ENCODE measurements at regions not wholly inside any gene's neighbourhood (a gene's known extent, or its start where the extent isn't known, plus 50 kb on each side); places are given as distances from the start of the nearest gene placed in this dataset.

DNA sequence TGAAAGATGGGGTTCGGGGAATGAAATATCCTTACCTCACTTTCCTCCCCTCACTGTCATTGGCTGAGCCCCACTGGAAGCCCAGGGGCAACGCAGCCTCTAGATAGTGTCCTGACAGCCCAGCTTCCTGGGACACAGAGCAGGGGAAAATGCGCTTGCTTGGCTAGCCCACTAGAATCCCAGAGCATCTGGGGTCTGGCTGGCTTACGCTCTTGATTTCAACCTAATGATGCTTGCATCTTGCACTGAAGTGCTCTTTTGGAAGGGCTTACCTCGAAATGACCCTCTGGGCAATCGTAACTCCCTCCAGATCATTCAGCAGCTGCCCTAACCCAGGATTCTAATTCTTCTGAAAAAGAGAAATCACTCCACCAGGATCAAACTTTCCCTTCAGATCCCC, 147.6 kb downstream of the SOX9 start:
- H4K20me1 ChIP-seq (ENCODE audit: insufficient read depth, low read length): no peaks in the 10 kb centered on the region
- DNase-seq: no peak
- no peak overlapping the region for H2AFZ ChIP-seq (ENCODE audit: low read length)
- no peaks in the 10 kb centered on the region for H3K36me3 ChIP-seq (replicated peaks; ENCODE audit: insufficient read depth, low read length)
- H3K27me3 ChIP-seq (replicated peaks; ENCODE audit: insufficient read depth, low read length): no peaks in the 10 kb centered on the region
- H3K4me1 ChIP-seq (ENCODE audit: low read length): no peaks in the 10 kb centered on the region
- no peaks in the 10 kb centered on the region for H3K9me2 ChIP-seq (replicated peaks; ENCODE audit: insufficient read depth, low read length)
- no peaks in the 10 kb centered on the region for H3K9me3 ChIP-seq (replicated peaks; ENCODE audit: insufficient read depth, low read length)
- H3K4me3 ChIP-seq (ENCODE audit: low read length): no peak overlapping the region
- no peaks in the 10 kb centered on the region for H3F3A ChIP-seq (ENCODE audit: insufficient read depth, low read length)
- no peak overlapping the region for H3K4me2 ChIP-seq (ENCODE audit: low read depth, low read length)
- H3K27ac ChIP-seq (ENCODE audit: low read length): no peak overlapping the region
- TF ChIP-seq, protein P1, sequence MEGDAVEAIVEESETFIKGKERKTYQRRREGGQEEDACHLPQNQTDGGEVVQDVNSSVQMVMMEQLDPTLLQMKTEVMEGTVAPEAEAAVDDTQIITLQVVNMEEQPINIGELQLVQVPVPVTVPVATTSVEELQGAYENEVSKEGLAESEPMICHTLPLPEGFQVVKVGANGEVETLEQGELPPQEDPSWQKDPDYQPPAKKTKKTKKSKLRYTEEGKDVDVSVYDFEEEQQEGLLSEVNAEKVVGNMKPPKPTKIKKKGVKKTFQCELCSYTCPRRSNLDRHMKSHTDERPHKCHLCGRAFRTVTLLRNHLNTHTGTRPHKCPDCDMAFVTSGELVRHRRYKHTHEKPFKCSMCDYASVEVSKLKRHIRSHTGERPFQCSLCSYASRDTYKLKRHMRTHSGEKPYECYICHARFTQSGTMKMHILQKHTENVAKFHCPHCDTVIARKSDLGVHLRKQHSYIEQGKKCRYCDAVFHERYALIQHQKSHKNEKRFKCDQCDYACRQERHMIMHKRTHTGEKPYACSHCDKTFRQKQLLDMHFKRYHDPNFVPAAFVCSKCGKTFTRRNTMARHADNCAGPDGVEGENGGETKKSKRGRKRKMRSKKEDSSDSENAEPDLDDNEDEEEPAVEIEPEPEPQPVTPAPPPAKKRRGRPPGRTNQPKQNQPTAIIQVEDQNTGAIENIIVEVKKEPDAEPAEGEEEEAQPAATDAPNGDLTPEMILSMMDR (IDR thresholded peaks at IDR 0.05; ENCODE audit: low read length): no peak
- no peak for TF ChIP-seq EZH2 (optimal IDR thresholded peaks at IDR 0.05; ENCODE audit: low read depth, low read length)
- TF ChIP-seq EZH2phosphoT487 (IDR thresholded peaks at IDR 0.05; ENCODE audit: low read length): no peak
- no peak overlapping the region for H3K9ac ChIP-seq (ENCODE audit: low read length)
- H3K79me2 ChIP-seq (ENCODE audit: low read length): no peaks in the 10 kb centered on the region

DNA sequence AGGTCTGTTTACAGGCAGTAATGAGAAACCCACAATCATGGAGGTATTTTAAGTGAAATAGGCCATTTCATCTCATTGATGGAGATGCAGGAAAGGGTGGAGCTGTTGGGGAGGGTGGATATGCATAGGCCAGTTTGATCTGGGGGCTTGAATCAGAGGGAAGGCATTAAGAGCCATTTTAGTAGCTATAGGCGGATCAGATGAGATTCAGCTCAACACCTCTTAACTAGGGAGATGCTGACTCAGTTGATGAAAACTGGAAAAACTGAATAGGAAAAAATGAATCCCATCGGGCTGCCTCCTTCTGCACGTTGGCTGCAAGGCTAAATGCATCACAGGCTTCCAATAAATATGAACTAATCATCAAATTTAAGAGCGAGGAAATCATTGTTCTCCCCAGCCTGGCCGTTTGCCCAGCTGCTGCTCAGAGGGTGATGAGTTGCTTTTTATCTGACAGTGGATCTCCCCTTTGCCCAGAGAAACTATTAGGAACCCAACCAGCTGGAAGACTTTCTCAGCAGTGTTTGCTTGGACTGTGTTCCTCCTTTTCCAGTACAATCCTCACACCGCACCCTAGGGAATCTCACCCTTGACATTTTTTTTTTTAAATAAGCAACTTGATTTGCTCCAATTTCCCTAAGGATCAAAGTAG, 149.6 kb downstream of the SOX9 start:
- Histone ChIP-seq H3K9me2 (replicated peaks; ENCODE audit: insufficient read depth, low read length) (no peaks in the 10 kb centered on the region), H2AFZ (ENCODE audit: low read length) (no peak overlapping the region), H3K36me3 (replicated peaks; ENCODE audit: insufficient read depth, low read length) (no peaks in the 10 kb centered on the region), H3K79me2 (ENCODE audit: low read length) (no peaks in the 10 kb centered on the region), H3K27me3 (replicated peaks; ENCODE audit: insufficient read depth, low read length) (no peaks in the 10 kb centered on the region), H3K4me2 (ENCODE audit: low read depth, low read length) (no peak overlapping the region), H3K27ac (ENCODE audit: low read length) (no peak overlapping the region), H3K9me3 (replicated peaks; ENCODE audit: insufficient read depth, low read length) (no peaks in the 10 kb centered on the region), H3F3A (ENCODE audit: insufficient read depth, low read length) (no peaks in the 10 kb centered on the region), H3K4me1 (ENCODE audit: low read length) (no peaks in the 10 kb centered on the region), H4K20me1 (ENCODE audit: insufficient read depth, low read length) (no peaks in the 10 kb centered on the region), H3K4me3 (ENCODE audit: low read length) (no peak overlapping the region), H3K9ac (ENCODE audit: low read length) (no peak overlapping the region)
- DNase-seq: no peak
- TF ChIP-seq EZH2phosphoT487 (IDR thresholded peaks at IDR 0.05; ENCODE audit: low read length) (no peak), EZH2 (optimal IDR thresholded peaks at IDR 0.05; ENCODE audit: low read depth, low read length) (no peak)
- TF ChIP-seq, protein P1 (IDR thresholded peaks at IDR 0.05; ENCODE audit: low read length): no peak

- Histone ChIP-seq H3K79me2 (ENCODE audit: low read length) (no peaks in the 10 kb centered on the region), H3K27ac (ENCODE audit: low read length) (no peak overlapping the region), H3K9me3 (replicated peaks; ENCODE audit: insufficient read depth, low read length) (no peaks in the 10 kb centered on the region), H3K9ac (ENCODE audit: low read length) (no peak overlapping the region), H3K4me3 (ENCODE audit: low read length) (no peak overlapping the region), H3K9me2 (replicated peaks; ENCODE audit: insufficient read depth, low read length) (no peaks in the 10 kb centered on the region), H3K4me2 (ENCODE audit: low read depth, low read length) (no peak overlapping the region), H3K36me3 (replicated peaks; ENCODE audit: insufficient read depth, low read length) (no peaks in the 10 kb centered on the region), H3K4me1 (ENCODE audit: low read length) (no peaks in the 10 kb centered on the region), H3K27me3 (replicated peaks; ENCODE audit: insufficient read depth, low read length) (no peaks in the 10 kb centered on the region), H3F3A (ENCODE audit: insufficient read depth, low read length) (no peaks in the 10 kb centered on the region), H2AFZ (ENCODE audit: low read length) (no peak overlapping the region), H4K20me1 (ENCODE audit: insufficient read depth, low read length) (no peaks in the 10 kb centered on the region)
- no peak for DNase-seq
- TF ChIP-seq EZH2phosphoT487 (IDR thresholded peaks at IDR 0.05; ENCODE audit: low read length): no peak
- TF ChIP-seq, protein P1 (IDR thresholded peaks at IDR 0.05; ENCODE audit: low read length): no peak
- no peak for TF ChIP-seq EZH2 (optimal IDR thresholded peaks at IDR 0.05; ENCODE audit: low read depth, low read length)
Observed at GRCh38 chr17:72271603-72272002, 150.8 kb downstream of the SOX9 start.
